ENCODE measurements at regions not wholly inside any gene's neighbourhood (a gene's known extent, or its start where the extent isn't known, plus 50 kb on each side); places are given as distances from the start of the nearest gene placed in this dataset.

DNA sequence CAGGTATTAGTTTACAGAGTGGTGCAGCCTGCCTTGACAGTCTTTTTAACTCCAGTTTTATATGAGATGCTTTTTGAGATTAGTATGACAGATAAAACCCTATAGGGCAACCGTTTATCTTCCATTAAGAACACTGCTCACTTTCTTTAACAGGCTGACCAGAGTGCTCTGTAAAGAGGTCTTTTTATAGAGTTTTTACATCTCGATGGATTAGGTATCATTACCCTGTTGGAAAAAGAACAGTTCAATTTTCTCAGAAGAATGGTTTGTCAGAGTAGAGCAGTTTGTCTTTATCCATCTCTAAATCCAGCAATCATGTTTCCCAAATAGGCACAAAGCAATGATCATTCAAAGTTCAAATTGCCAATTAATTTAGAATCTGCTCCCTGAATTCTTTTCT, 395.2 kb upstream of the ARGLU1 start:
- TF ChIP-seq, protein P1, sequence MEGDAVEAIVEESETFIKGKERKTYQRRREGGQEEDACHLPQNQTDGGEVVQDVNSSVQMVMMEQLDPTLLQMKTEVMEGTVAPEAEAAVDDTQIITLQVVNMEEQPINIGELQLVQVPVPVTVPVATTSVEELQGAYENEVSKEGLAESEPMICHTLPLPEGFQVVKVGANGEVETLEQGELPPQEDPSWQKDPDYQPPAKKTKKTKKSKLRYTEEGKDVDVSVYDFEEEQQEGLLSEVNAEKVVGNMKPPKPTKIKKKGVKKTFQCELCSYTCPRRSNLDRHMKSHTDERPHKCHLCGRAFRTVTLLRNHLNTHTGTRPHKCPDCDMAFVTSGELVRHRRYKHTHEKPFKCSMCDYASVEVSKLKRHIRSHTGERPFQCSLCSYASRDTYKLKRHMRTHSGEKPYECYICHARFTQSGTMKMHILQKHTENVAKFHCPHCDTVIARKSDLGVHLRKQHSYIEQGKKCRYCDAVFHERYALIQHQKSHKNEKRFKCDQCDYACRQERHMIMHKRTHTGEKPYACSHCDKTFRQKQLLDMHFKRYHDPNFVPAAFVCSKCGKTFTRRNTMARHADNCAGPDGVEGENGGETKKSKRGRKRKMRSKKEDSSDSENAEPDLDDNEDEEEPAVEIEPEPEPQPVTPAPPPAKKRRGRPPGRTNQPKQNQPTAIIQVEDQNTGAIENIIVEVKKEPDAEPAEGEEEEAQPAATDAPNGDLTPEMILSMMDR (IDR thresholded peaks at IDR 0.05): no peak
- Mint-ChIP-seq H3K9me3 (ENCODE audit: low read depth) (no peaks in the 10 kb centered on the region), H3K4me1 (ENCODE audit: low read depth) (no peaks in the 10 kb centered on the region), H3K4me3 (ENCODE audit: unreplicated experiment) (no peak overlapping the region), H3K27me3 (ENCODE audit: low read depth) (no peaks in the 10 kb centered on the region), H3K36me3 (ENCODE audit: low read depth) (no peaks in the 10 kb centered on the region), H3K27ac (ENCODE audit: unreplicated experiment) (no peak overlapping the region)
- DNase-seq (ENCODE audit: low spot score): no peak

DNA sequence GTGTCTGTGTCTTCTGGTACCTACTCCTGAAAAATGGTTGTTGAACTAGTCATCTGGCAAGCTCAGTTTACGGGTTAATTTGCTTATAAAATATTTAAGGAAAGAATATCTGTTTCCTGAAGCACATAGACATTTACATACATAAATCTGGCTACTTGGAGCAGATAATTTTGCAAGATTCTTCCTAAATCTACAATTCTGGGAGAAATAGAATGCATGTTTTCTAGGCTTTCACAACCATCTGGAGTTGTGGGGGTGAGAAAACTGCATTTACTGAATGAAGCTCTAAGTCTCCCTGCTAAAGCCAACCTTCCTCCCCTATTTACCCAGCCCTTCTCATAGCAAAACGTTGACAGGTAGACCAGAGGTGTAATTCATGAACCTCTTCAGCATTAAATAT, 393.7 kb upstream of the ARGLU1 start:
- Mint-ChIP-seq H3K36me3 (ENCODE audit: low read depth) (no peaks in the 10 kb centered on the region), H3K27ac (ENCODE audit: unreplicated experiment) (no peak overlapping the region), H3K4me1 (ENCODE audit: low read depth) (no peaks in the 10 kb centered on the region), H3K4me3 (ENCODE audit: unreplicated experiment) (no peak overlapping the region), H3K9me3 (ENCODE audit: low read depth) (no peaks in the 10 kb centered on the region), H3K27me3 (ENCODE audit: low read depth) (peaks cover 4% of the 10 kb centered on the region)
- TF ChIP-seq, protein P1 (IDR thresholded peaks at IDR 0.05): no peak
- no peak for DNase-seq (ENCODE audit: low spot score)

DNA sequence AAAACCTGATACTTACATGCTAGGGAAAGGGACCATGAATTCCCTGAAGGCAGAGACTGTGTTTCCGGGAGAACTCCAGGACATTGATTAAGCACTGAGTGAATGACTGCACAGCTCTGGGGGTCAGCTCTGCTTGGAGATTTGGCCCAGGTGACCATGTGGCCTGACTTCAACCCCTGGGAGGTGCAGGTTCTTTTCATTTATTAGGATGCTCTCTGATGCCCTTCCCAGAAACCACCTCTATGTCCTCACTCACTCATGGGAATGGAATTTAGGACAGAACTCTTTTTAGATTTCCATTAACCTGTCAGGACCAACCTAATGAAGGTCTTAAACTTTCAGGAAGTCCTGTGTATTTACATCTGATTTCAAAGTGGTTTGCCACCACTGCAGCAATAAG, 393.3 kb upstream of the ARGLU1 start:
- Mint-ChIP-seq H3K4me3 (ENCODE audit: unreplicated experiment) (no peak overlapping the region), H3K36me3 (ENCODE audit: low read depth) (peaks cover 2% of the 10 kb centered on the region), H3K27ac (ENCODE audit: unreplicated experiment) (no peak overlapping the region), H3K4me1 (ENCODE audit: low read depth) (no peaks in the 10 kb centered on the region), H3K27me3 (ENCODE audit: low read depth) (peaks cover 4% of the 10 kb centered on the region), H3K9me3 (ENCODE audit: low read depth) (no peaks in the 10 kb centered on the region)
- no peak for DNase-seq (ENCODE audit: low spot score)
- TF ChIP-seq, protein P1 (IDR thresholded peaks at IDR 0.05): no peak

DNA sequence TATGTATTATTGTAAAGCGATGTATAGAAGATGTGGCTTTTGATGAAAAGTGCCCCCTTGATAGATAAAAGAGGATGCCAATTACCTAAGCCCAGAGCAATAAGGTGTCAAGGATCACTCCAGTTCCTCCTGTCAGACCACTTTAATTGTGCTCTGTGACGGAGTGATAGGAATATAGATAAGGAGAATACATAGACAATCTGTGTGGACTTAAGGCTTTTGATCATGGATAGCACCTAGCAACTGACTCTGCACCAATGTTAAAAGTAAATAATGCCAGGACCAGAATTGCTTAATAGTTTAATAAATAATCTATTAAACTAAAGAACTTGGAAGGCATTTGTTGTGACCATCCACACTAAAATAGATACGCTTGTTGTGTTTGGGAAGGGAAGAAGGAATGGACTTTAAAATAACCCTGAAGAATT, 390.7 kb upstream of the ARGLU1 start:
- peaks cover 6% of the 10 kb centered on the region for H3K27me3 Mint-ChIP-seq (ENCODE audit: low read depth)
- H3K9me3 Mint-ChIP-seq (ENCODE audit: low read depth): peaks cover 6% of the 10 kb centered on the region
- no peak overlapping the region for H3K4me3 Mint-ChIP-seq (ENCODE audit: unreplicated experiment)
- H3K4me1 Mint-ChIP-seq (ENCODE audit: low read depth): no peaks in the 10 kb centered on the region
- TF ChIP-seq, protein P1 (IDR thresholded peaks at IDR 0.05): no peak
- DNase-seq (ENCODE audit: low spot score): no peak
- peaks cover 2% of the 10 kb centered on the region for H3K36me3 Mint-ChIP-seq (ENCODE audit: low read depth)
- no peak overlapping the region for H3K27ac Mint-ChIP-seq (ENCODE audit: unreplicated experiment)

DNA sequence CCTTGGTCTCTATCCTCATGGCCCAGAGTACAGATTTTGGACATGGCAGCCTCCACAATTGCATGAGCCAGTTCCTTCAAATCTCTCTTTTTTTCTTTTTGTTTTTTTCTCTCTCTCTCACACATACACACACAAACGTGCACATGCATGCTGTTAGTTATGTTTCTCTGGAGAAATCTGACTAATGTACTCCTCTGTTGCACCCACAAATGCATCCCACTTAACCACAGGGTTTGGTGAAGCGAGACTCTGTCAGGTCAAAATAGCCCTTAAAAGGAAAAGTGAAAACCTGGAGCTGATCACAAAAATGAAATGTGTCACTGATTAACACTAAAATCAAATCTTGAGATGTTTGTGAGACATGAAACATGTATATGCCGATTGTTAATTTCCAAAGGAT, 374.6 kb upstream of the ARGLU1 start:
- no peaks in the 10 kb centered on the region for H3K36me3 Mint-ChIP-seq (ENCODE audit: low read depth)
- no peaks in the 10 kb centered on the region for H3K4me1 Mint-ChIP-seq (ENCODE audit: low read depth)
- H3K27ac Mint-ChIP-seq (ENCODE audit: unreplicated experiment): no peak overlapping the region
- no peak for DNase-seq (ENCODE audit: low spot score)
- peaks cover 6% of the 10 kb centered on the region for H3K27me3 Mint-ChIP-seq (ENCODE audit: low read depth)
- TF ChIP-seq, protein P1 (IDR thresholded peaks at IDR 0.05): no peak
- H3K4me3 Mint-ChIP-seq (ENCODE audit: unreplicated experiment): no peak overlapping the region
- H3K9me3 Mint-ChIP-seq (ENCODE audit: low read depth): peaks cover 2% of the 10 kb centered on the region

Data from chondrocyte (in vitro differentiated cells).